ENCODE measurements at regions not wholly inside any gene's neighbourhood (a gene's known extent, or its start where the extent isn't known, plus 50 kb on each side); places are given as distances from the start of the nearest gene placed in this dataset.
"Not testable (repeated sequence)": the region's sequence is repeated elsewhere in the genome, so short reads cannot be mapped to it uniquely, and the experiment has no call there.

GRCh38 chr5:81825237-81825636 is 74.3 kb upstream of the SSBP2 start:
- Histone ChIP-seq H3K36me3 (ENCODE audit: control insufficient read depth, insufficient read depth, low read length) (no peaks in the 10 kb centered on the region), H3K27me3 (replicated peaks; ENCODE audit: control insufficient read depth, insufficient read depth, low read length) (no peaks in the 10 kb centered on the region), H3K9me3 (no peaks in the 10 kb centered on the region), H3K4me3 (ENCODE audit: low read depth, low read length) (no peak overlapping the region), H3K4me1 (no peaks in the 10 kb centered on the region)
- Mint-ChIP-seq H3K27ac (ENCODE audit: unreplicated experiment) (no peak overlapping the region), H3K4me1 (ENCODE audit: low read depth, unreplicated experiment) (no peaks in the 10 kb centered on the region), H3K9me3 (ENCODE audit: unreplicated experiment) (no peaks in the 10 kb centered on the region), H3K4me3 (ENCODE audit: unreplicated experiment) (no peak overlapping the region), H3K27me3 (ENCODE audit: insufficient read depth, unreplicated experiment) (no peaks in the 10 kb centered on the region), H3K36me3 (ENCODE audit: insufficient read depth, unreplicated experiment) (no peaks in the 10 kb centered on the region)
- CTCF ChIA-PET = interaction anchor here (0.5 to 0.6 kb wide), 2 partner anchors 299 to 336 kb away, joined by 3 to 5 read pairs; no protein-coding TSS in a partner anchor
- no TSS peak for BruUV-seq (replicated peaks)
- no peak for DNase-seq
- TF ChIP-seq, protein P1, sequence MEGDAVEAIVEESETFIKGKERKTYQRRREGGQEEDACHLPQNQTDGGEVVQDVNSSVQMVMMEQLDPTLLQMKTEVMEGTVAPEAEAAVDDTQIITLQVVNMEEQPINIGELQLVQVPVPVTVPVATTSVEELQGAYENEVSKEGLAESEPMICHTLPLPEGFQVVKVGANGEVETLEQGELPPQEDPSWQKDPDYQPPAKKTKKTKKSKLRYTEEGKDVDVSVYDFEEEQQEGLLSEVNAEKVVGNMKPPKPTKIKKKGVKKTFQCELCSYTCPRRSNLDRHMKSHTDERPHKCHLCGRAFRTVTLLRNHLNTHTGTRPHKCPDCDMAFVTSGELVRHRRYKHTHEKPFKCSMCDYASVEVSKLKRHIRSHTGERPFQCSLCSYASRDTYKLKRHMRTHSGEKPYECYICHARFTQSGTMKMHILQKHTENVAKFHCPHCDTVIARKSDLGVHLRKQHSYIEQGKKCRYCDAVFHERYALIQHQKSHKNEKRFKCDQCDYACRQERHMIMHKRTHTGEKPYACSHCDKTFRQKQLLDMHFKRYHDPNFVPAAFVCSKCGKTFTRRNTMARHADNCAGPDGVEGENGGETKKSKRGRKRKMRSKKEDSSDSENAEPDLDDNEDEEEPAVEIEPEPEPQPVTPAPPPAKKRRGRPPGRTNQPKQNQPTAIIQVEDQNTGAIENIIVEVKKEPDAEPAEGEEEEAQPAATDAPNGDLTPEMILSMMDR (IDR thresholded peaks at IDR 0.05; ENCODE audit: insufficient read depth in 1 of 2, low read depth in 1 of 2, low read length in 1 of 2, severe bottlenecking in 1 of 2, unreplicated experiment in 1 of 2) = no peak
- POLR2A ChIA-PET = no interaction called here
- intact Hi-C loops (cut with micrococcal nuclease; ENCODE audit: unreplicated experiment) = no loop called here

DNA sequence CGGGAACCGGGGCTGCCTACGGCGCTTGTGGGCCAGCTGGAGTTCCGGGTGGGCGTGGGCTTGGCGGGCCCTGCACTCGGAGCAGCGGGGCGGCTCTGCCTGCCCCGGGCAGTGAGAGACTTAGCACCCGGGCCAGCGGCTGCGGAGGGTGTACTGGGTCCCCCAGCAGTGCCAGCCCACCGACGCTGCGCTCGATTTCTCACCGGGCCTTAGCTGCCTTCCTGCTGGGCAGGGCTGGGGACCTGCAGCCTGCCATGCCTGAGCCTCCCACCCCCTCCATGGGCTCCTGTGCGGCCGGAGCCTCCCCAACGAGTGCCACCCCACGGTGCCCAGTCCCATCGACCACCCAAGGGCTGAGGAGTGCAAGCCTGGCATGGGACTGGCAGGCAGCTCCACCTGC is 72.8 kb upstream of the SSBP2 start:
- H3K9me3 Mint-ChIP-seq (ENCODE audit: unreplicated experiment); H3K27ac Mint-ChIP-seq (ENCODE audit: unreplicated experiment); intact Hi-C loops (cut with micrococcal nuclease; ENCODE audit: unreplicated experiment); H3K4me1 ChIP-seq; POLR2A ChIA-PET; H3K4me1 Mint-ChIP-seq (ENCODE audit: low read depth, unreplicated experiment); H3K36me3 Mint-ChIP-seq (ENCODE audit: insufficient read depth, unreplicated experiment); H3K4me3 Mint-ChIP-seq (ENCODE audit: unreplicated experiment); H3K36me3 ChIP-seq (ENCODE audit: control insufficient read depth, insufficient read depth, low read length); H3K27me3 Mint-ChIP-seq (ENCODE audit: insufficient read depth, unreplicated experiment); H3K4me3 ChIP-seq (ENCODE audit: low read depth, low read length); H3K27me3 ChIP-seq (replicated peaks; ENCODE audit: control insufficient read depth, insufficient read depth, low read length); CTCF ChIA-PET; H3K9me3 ChIP-seq; BruUV-seq (replicated peaks); DNase-seq: not testable (repeated sequence)

- no peak for DNase-seq
- Mint-ChIP-seq H3K9me3 (ENCODE audit: unreplicated experiment) (no peaks in the 10 kb centered on the region), H3K27ac (ENCODE audit: unreplicated experiment) (no peak overlapping the region), H3K4me3 (ENCODE audit: unreplicated experiment) (no peak overlapping the region), H3K4me1 (ENCODE audit: low read depth, unreplicated experiment) (peaks cover 4% of the 10 kb centered on the region), H3K36me3 (ENCODE audit: insufficient read depth, unreplicated experiment) (no peaks in the 10 kb centered on the region), H3K27me3 (ENCODE audit: insufficient read depth, unreplicated experiment) (no peaks in the 10 kb centered on the region)
- Histone ChIP-seq H3K27me3 (replicated peaks; ENCODE audit: control insufficient read depth, insufficient read depth, low read length) (no peaks in the 10 kb centered on the region), H3K9me3 (no peaks in the 10 kb centered on the region), H3K4me3 (ENCODE audit: low read depth, low read length) (no peak overlapping the region), H3K4me1 (no peaks in the 10 kb centered on the region), H3K36me3 (ENCODE audit: control insufficient read depth, insufficient read depth, low read length) (no peaks in the 10 kb centered on the region)
- ChIA-PET POLR2A (no interaction called here), CTCF (no interaction called here)
- no TSS peak for BruUV-seq (replicated peaks)
- intact Hi-C loops (cut with micrococcal nuclease; ENCODE audit: unreplicated experiment) = no loop called here
- TF ChIP-seq, protein P1 (IDR thresholded peaks at IDR 0.05; ENCODE audit: insufficient read depth in 1 of 2, low read depth in 1 of 2, low read length in 1 of 2, severe bottlenecking in 1 of 2, unreplicated experiment in 1 of 2) = no peak
Measured at GRCh38 chr5:81820863-81821262, 70.0 kb upstream of the SSBP2 start.

- Histone ChIP-seq H3K36me3 (ENCODE audit: control insufficient read depth, insufficient read depth, low read length) (no peaks in the 10 kb centered on the region), H3K4me1 (no peaks in the 10 kb centered on the region), H3K4me3 (ENCODE audit: low read depth, low read length) (no peak overlapping the region), H3K9me3 (no peaks in the 10 kb centered on the region), H3K27me3 (replicated peaks; ENCODE audit: control insufficient read depth, insufficient read depth, low read length) (no peaks in the 10 kb centered on the region)
- Mint-ChIP-seq H3K9me3 (ENCODE audit: unreplicated experiment) (no peaks in the 10 kb centered on the region), H3K27me3 (ENCODE audit: insufficient read depth, unreplicated experiment) (no peaks in the 10 kb centered on the region), H3K4me1 (ENCODE audit: low read depth, unreplicated experiment) (peaks cover 4% of the 10 kb centered on the region), H3K36me3 (ENCODE audit: insufficient read depth, unreplicated experiment) (no peaks in the 10 kb centered on the region), H3K27ac (ENCODE audit: unreplicated experiment) (no peak overlapping the region), H3K4me3 (ENCODE audit: unreplicated experiment) (no peak overlapping the region)
- no peak for DNase-seq
- intact Hi-C loops (cut with micrococcal nuclease; ENCODE audit: unreplicated experiment) = no loop called here
- no TSS peak for BruUV-seq (replicated peaks)
- ChIA-PET CTCF (no interaction called here), POLR2A (no interaction called here)
- TF ChIP-seq, protein P1 (IDR thresholded peaks at IDR 0.05; ENCODE audit: insufficient read depth in 1 of 2, low read depth in 1 of 2, low read length in 1 of 2, severe bottlenecking in 1 of 2, unreplicated experiment in 1 of 2) = no peak
Measured at GRCh38 chr5:81820318-81820636, 69.4 kb upstream of the SSBP2 start.
